ENCODE measurements at regions not wholly inside any gene's neighbourhood (a gene's known extent, or its start where the extent isn't known, plus 50 kb on each side); places are given as distances from the start of the nearest gene placed in this dataset.

DNA sequence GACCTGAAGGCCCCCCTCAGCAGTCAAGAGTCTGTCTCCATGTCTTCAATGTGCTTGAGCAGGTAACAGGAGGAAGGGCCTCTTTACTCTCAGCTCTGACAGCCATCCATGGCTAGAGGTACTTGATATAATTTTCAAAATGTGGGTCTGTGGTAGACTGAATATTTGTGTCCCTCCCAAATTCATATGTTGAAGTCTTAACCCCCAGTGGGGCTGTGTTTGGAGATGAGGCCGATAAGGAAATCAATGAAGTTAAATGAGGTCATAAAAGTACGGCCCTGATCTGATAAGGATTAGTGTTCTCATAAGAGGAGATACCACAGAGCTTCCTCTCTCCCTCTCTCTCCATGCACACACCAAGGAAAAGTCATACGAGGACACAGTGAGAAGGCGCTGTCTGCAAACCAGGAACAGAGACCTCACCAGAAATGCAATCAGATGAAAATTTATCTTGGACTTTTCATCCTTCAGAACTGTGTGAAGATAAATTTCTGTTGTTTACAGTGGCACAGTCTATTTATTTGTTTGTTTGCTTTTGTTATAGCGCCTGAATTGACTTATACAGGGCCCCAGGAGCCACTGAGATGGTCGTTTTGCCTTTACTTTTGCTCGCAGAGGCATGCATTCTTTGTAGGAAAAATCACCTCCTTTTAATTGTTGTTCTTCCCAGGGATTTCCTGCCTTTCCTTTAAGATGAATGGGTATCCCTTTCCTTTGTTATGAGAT lies 274.8 kb upstream of the TRIB2 start:
- TF ChIP-seq POLR2A (IDR thresholded peaks at IDR 0.05): no peak
- TF ChIP-seq, protein P1, sequence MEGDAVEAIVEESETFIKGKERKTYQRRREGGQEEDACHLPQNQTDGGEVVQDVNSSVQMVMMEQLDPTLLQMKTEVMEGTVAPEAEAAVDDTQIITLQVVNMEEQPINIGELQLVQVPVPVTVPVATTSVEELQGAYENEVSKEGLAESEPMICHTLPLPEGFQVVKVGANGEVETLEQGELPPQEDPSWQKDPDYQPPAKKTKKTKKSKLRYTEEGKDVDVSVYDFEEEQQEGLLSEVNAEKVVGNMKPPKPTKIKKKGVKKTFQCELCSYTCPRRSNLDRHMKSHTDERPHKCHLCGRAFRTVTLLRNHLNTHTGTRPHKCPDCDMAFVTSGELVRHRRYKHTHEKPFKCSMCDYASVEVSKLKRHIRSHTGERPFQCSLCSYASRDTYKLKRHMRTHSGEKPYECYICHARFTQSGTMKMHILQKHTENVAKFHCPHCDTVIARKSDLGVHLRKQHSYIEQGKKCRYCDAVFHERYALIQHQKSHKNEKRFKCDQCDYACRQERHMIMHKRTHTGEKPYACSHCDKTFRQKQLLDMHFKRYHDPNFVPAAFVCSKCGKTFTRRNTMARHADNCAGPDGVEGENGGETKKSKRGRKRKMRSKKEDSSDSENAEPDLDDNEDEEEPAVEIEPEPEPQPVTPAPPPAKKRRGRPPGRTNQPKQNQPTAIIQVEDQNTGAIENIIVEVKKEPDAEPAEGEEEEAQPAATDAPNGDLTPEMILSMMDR (IDR thresholded peaks at IDR 0.05): no peak
- 78 to 81% methylated on average over 7 of the region's 7 CpGs for WGBS, 2 donors
- no peak for DNase-seq
- Histone ChIP-seq H3K9me3 (no peaks in the 10 kb centered on the region), H3K4me1 (no peaks in the 10 kb centered on the region), H3K36me3 (no peaks in the 10 kb centered on the region), H3K27me3 (no peaks in the 10 kb centered on the region), H3K4me3 (replicated peaks in 1 of 3) (no peak overlapping the region), H3K27ac (no peak overlapping the region)
- intact Hi-C loops (cut with DNase I): no loop called here

DNA sequence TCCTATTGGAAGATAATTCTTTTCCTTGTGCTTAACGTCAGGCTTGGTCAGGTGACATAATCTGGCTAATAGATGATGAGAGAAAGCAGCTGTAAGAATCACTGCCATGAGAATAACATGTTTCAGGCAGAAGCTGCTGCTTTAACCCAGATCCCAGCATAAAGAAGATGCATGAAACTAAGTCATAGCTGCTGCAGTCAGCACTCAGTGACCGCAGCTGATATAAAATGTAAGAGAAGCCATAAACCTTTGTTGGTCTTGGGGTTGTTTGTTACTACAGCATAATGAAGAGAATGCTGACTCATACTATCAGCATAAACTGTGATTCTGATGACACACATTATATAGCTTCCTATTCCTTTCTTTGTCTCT lies 274.3 kb upstream of the TRIB2 start:
- 74 to 81% methylated on average over 2 of the region's 2 CpGs for WGBS, 2 donors
- DNase-seq: no peak
- H3K4me3 ChIP-seq (replicated peaks in 1 of 3): no peak overlapping the region
- no peak overlapping the region for H3K27ac ChIP-seq
- no peaks in the 10 kb centered on the region for H3K4me1 ChIP-seq
- H3K36me3 ChIP-seq: no peaks in the 10 kb centered on the region
- no peaks in the 10 kb centered on the region for H3K27me3 ChIP-seq
- intact Hi-C loops (cut with DNase I): no loop called here
- TF ChIP-seq POLR2A (IDR thresholded peaks at IDR 0.05): no peak
- TF ChIP-seq, protein P1 (IDR thresholded peaks at IDR 0.05): no peak
- H3K9me3 ChIP-seq: no peaks in the 10 kb centered on the region

DNA sequence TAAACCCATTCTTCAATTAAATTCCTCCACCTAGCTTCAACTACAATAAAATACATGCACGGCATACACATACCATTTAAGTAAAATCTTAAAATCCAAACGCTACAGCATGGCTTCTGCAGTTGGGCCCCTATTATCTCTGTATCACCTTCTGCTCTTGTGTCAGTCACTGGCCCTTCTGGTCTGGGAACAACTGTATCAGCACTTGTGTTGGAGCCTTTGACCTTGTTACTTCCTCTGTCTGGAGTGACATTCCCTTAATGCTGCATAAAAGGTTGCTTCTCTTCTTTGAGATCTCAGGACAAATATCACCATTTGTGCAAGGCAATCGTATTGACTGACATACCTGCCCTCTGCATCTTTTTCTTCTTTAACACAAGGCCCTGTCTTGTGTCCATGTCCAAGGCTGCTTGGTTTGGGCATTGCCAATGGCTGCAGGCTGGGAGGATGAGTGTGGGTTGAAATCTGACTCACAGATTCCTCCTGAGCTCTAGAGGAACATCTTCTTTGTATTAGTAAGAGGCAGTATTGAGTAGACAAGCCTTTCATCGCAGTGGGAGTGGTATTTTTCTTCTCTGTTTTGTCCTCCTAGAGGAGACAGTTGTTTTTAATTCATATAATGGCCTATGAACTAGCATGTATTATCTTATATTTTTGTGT lies 267.8 kb upstream of the TRIB2 start:
- H3K4me3 ChIP-seq (replicated peaks in 1 of 3): no peak overlapping the region
- no peaks in the 10 kb centered on the region for H3K27me3 ChIP-seq
- TF ChIP-seq POLR2A (IDR thresholded peaks at IDR 0.05): no peak
- TF ChIP-seq, protein P1 (IDR thresholded peaks at IDR 0.05): no peak
- 93 to 96% methylated on average over 4 of the region's 4 CpGs for WGBS, 2 donors
- DNase-seq: no peak
- H3K36me3 ChIP-seq: no peaks in the 10 kb centered on the region
- intact Hi-C loops (cut with DNase I): no loop called here
- H3K27ac ChIP-seq: no peak overlapping the region
- H3K4me1 ChIP-seq: no peaks in the 10 kb centered on the region
- H3K9me3 ChIP-seq: no peaks in the 10 kb centered on the region

DNA sequence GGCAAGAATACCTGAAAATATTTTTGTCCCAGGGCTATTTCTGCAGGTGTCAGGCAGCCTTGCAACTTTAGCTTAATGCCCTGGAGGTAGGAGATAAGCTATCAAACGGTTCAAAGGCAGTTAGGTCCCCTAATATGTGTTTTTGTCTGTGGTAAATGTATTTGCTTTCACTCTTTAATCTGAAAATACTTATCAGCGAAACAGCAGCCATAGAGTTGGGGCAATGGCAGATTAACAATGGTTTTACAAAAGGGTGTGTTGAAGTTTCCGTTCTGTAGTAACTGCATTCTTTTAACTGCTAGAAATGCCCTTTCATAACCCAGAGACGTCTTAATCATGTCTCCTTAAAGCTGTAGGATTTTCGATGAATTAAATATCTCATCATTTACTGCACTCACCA lies 265.0 kb upstream of the TRIB2 start:
- Histone ChIP-seq H3K9me3 (no peaks in the 10 kb centered on the region), H3K4me1 (peaks cover 2 to 3% of the 10 kb centered on the region in 2 donors), H3K36me3 (no peaks in the 10 kb centered on the region), H3K4me3 (replicated peaks in 1 of 3) (no peak overlapping the region), H3K27me3 (no peaks in the 10 kb centered on the region), H3K27ac (no peak overlapping the region)
- no peak for TF ChIP-seq POLR2A (IDR thresholded peaks at IDR 0.05)
- TF ChIP-seq, protein P1 (IDR thresholded peaks at IDR 0.05): no peak
- DNase-seq: no peak
- intact Hi-C loops (cut with DNase I): loop anchor here (10.0 kb wide), 1 partner anchor 263 kb away; the partner anchor contains the start of gene TRIB2
- 57 to 68% methylated on average over 5 of the region's 5 CpGs for WGBS, 2 donors

DNA sequence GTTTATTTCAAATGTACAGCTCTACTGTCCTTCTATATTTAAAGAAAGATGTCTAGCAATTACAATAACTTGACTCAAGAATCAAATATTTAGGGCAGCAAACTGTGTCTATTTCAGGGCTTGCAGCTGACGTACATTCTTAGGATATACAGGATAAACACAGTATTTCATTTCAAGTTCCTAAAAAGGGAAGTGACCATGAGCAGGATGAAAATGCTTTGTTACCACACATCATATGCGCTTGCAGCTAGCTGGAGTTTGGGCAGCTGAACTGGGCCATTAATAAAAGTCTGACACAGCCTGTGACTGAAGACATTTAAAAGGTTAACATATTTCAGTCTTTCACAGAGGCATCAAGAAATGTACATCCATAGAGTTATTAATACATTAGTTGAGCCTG lies 264.6 kb upstream of the TRIB2 start:
- H3K27ac ChIP-seq: no peak overlapping the region
- 68% methylated on average over 2 of the region's 2 CpGs for WGBS, 2 donors

More for the DNA sequence above, 264.6 kb upstream of the TRIB2 start:
- no peak overlapping the region for H3K4me3 ChIP-seq (replicated peaks in 1 of 3)
- intact Hi-C loops (cut with DNase I): loop anchor here (10.0 kb wide), 1 partner anchor 263 kb away; the partner anchor contains the start of gene TRIB2
- no peak for DNase-seq
- H3K9me3 ChIP-seq: no peaks in the 10 kb centered on the region
- no peaks in the 10 kb centered on the region for H3K27me3 ChIP-seq
- peaks cover 6 to 7% of the 10 kb centered on the region in 2 donors for H3K4me1 ChIP-seq
- H3K36me3 ChIP-seq: no peaks in the 10 kb centered on the region
- TF ChIP-seq POLR2A (IDR thresholded peaks at IDR 0.05): no peak
- TF ChIP-seq, protein P1 (IDR thresholded peaks at IDR 0.05): no peak
